HCT116 (cell line): ENCODE measurements at regions not wholly inside any gene's neighbourhood (a gene's known extent, or its start where the extent isn't known, plus 50 kb on each side); places are given as distances from the start of the nearest gene placed in this dataset.

Source experiments
- CEBPB ChIP-seq: IDR thresholded peaks from 2 replicates; pipeline ENCODE4 v1.6.1; 2012; ENCODE audit warnings: low read depth
- CTCF ChIP-seq, 3 experiments: fragments of 200-600 bp in 1 of 3; sonication (generic) in 1 of 3; IDR thresholded peaks in 2 of 3; conservative IDR thresholded peaks in 1 of 3; 2 replicates each; pipeline ENCODE4 v1.5.1; 2012 to 2017; ENCODE audit warnings: low read depth in 2 of 3, low read length in 2 of 3, antibody characterized with exemption in 1 of 3, borderline replicate concordance in 1 of 3, control low read depth in 1 of 3, mild to moderate bottlenecking in 1 of 3, mixed read lengths in 1 of 3, mixed run types in 1 of 3, moderate library complexity in 1 of 3; ENCODE audit not compliant: insufficient read depth in 1 of 3
- EZH2 ChIP-seq: fragments of 200-600 bp; sonication (generic); IDR thresholded peaks from 2 replicates; pipeline ENCODE4 v1.6.1; 2017; ENCODE audit warnings: antibody characterized with exemption, mixed run types
- FOSL1 ChIP-seq: IDR thresholded peaks from 2 replicates; pipeline ENCODE4 v1.6.1; 2012; ENCODE audit warnings: low read depth
- POLR2A ChIP-seq: IDR thresholded peaks from 2 replicates; pipeline ENCODE4 v1.7.0; 2011; ENCODE audit warnings: borderline replicate concordance; ENCODE audit not compliant: insufficient read depth, insufficient read length; ENCODE audit errors: extremely low read depth
- POLR2AphosphoS5 ChIP-seq: IDR thresholded peaks from 2 replicates; pipeline ENCODE4 v1.6.1; 2011; ENCODE audit warnings: mild to moderate bottlenecking, low read depth, low read length, moderate library complexity
- RAD21 ChIP-seq: IDR thresholded peaks from 2 replicates; pipeline ENCODE4 v1.6.1; 2012; ENCODE audit warnings: low read depth, mild to moderate bottlenecking
- YY1 ChIP-seq: IDR thresholded peaks from 2 replicates; pipeline ENCODE4 v1.6.1; 2011; ENCODE audit warnings: low read length, low read depth, moderate library complexity, mild to moderate bottlenecking; ENCODE audit not compliant: insufficient replicate concordance; ENCODE audit errors: extremely low read depth
- ZFX ChIP-seq: fragments of 450-650 bp; IDR thresholded peaks from 2 replicates; pipeline ENCODE4 v1.6.1; 2017
- ZNF274 ChIP-seq: fragments of 200-500 bp; sonication (Bioruptor generic); IDR thresholded peaks from 2 replicates; pipeline ENCODE4 v1.6.1; 2014; ENCODE audit warnings: mild to moderate bottlenecking, low read depth, low read length, inconsistent platforms
- TF ChIP-seq, protein P1 (sequence below): IDR thresholded peaks from 2 replicates; pipeline ENCODE4 v1.6.1; 2012

DNA sequence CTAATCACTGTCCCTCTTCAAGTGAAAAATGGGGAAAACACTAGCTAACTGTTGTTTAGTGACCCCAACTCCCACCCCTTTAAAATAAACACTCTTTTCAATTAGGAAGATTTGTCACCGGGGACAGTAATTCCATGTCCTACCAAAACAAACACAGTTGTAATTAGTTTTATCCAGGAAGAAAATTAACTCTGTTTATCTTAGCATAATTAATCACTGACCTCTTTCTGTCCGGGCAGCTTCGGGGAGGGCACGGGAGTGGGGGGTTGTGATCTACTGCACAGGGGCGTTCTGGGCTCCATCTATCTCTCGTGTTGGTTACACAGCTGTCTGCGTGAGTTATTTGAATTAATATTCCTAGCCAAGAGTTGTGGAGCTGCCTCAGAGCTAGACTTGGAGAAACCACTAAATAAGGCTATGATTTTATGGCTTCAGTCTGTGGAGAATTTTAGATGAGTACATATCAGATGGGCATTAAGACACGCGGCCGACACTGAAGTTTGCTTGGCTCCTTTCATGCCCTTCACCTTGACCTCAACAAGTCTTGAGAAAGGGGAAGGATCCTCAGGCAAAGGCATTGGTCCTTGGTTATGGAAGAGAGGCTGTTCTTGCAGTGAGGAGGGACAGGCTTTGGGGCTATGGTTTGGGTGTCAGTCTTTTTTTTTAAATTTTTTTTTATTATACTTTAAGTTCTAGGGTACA lies 102.0 kb upstream of the TRABD2B start:
- TF ChIP-seq POLR2AphosphoS5 (no peak), FOSL1 (no peak), POLR2A (no peak), EZH2 (no peak), ZNF274 (no peak), CTCF (IDR thresholded peaks at IDR 0.05 in 2 of 3, conservative IDR thresholded peaks at IDR 0.05 in 1 of 3; ENCODE audit: borderline replicate concordance in 1 of 3, insufficient read depth in 1 of 3, low read depth in 2 of 3, low read length in 2 of 3) (no peak), RAD21 (no peak), CEBPB (no peak), YY1 (no peak), ZFX (no peak)
- TF ChIP-seq, protein P1, sequence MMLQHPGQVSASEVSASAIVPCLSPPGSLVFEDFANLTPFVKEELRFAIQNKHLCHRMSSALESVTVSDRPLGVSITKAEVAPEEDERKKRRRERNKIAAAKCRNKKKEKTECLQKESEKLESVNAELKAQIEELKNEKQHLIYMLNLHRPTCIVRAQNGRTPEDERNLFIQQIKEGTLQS = no peak
